ENCODE measurements at regions not wholly inside any gene's neighbourhood (a gene's known extent, or its start where the extent isn't known, plus 50 kb on each side); places are given as distances from the start of the nearest gene placed in this dataset.
A peak's percentile ranks its signal among the peaks of the same experiment; 100 is the strongest.

DNA sequence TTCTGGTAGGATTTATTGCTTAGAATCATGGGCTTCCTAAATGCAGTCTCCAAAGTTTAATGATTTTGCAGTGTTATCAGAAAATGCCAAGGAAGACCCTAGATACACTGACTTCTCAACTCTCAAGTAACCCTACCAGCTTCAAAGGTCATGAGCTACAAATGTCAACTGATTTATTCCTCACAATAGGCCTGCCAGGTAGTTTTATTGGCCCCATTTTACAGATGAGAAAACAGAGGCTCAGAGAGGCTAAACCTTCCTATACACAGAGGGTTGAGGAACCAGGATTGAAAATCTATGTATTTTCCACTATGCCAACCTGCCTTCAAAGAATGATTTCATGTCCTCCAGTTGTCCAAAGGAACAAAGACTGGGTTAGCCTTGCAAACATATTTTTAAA lies 384.4 kb upstream of the POU3F1 start:
- DNase-seq (ENCODE audit: low read depth) = no peak

- DNase-seq (ENCODE audit: low read depth) = no peak
These were observed 378.1 kb upstream of the POU3F1 start for GRCh38 chr1:38424677-38425076.

DNA sequence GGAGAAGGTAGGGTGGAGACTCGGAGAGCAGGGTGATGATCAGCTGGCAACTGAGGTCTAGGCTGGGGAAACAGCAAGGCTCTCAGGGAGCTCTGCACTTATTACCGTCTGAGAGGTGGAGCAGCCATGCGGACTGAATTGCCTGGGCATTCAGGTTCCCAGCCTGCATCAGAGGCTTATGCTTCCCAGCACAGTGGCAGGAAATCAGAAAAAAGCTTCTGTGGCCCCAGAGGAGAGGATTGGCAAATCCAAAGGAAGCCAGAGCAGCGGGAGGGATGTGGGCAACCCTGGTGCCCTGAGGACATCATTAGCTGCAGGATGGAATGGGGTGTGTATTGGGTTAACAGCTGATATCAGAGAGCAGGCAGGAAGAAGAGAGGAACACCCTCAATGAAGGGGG lies 374.1 kb upstream of the POU3F1 start:
- DNase-seq (ENCODE audit: low read depth) = no peak

- no peak for DNase-seq (ENCODE audit: low read depth)
These were observed 371.8 kb upstream of the POU3F1 start for GRCh38 chr1:38418195-38419030.

GRCh38 chr1:38403667-38404066 lies 357.1 kb upstream of the POU3F1 start:
- DNase-seq (ENCODE audit: low read depth) = peak; percentile 9

GRCh38 chr1:38402230-38402815 lies 355.7 kb upstream of the POU3F1 start:
- DNase-seq (ENCODE audit: low read depth) = no peak

GRCh38 chr1:38396606-38397005 lies 350.0 kb upstream of the POU3F1 start:
- no peak for DNase-seq (ENCODE audit: low read depth)

- no peak for DNase-seq (ENCODE audit: low read depth)
These were observed 347.7 kb upstream of the POU3F1 start for GRCh38 chr1:38394303-38394702.

DNA sequence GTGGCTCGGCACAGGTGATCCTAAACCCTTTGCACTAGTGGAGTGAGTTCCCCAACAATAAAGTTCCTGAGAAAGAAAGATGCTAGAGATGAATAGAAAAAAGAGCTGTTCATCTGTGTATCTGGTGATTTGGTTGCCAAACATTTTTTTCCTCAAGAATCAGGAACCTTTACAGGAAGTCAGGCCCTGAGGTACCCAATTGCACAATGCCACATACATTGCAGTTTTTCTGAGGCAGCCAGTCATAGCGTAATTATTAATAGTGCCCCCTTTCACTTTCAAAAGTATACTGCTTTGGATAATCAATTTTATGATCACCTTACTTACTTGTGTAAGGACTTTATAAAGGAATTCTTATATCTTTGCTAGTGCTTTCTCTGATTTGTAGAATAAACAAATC lies 346.3 kb upstream of the POU3F1 start:
- DNase-seq (ENCODE audit: low read depth) = no peak

DNA sequence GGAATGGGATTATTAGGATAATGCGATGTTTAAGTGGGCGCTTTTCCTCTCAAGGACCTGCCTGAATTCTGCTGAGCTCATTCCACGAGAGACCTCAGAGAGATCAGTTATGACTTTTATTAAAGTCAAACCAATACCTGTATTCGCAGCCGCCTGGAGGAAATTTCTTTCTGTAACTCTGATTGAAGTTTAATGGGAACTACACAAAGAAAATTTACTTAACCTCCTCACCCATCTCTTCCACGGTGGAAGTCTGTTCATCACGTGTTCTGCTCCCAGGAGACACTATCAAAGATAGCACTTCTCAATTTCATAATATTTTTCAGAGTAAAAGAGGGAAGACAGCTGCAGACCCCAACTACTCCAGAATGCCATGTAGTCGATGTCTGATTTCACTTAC lies 334.7 kb upstream of the POU3F1 start:
- no peak for DNase-seq (ENCODE audit: low read depth)

- DNase-seq (ENCODE audit: low read depth) = no peak
These were observed 330.0 kb upstream of the POU3F1 start for GRCh38 chr1:38376577-38376976.

GRCh38 chr1:38375035-38375434 lies 328.4 kb upstream of the POU3F1 start:
- DNase-seq (ENCODE audit: low read depth) = no peak

DNA sequence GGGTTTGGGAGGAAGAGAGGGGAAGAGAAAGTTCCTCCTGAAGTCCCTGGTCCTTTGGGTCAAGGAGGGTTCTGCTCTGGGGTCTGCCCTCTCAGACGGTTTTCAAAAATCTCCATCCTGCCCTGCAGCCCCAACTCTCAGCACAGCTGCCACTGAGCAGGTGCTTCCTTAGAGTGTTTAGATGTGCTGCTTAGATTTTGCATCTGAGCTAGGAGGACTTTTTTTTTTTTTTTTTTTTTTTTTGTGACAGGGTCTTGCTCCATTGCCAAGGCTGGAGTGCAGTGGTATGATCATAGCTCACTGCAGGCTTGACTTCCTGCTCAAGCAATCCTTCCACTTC lies 324.9 kb upstream of the POU3F1 start:
- DNase-seq (ENCODE audit: low read depth) = no peak

GRCh38 chr1:38370716-38371504 lies 324.3 kb upstream of the POU3F1 start:
- no peak for DNase-seq (ENCODE audit: low read depth)

GRCh38 chr1:38365242-38365641 lies 318.6 kb upstream of the POU3F1 start:
- no peak for DNase-seq (ENCODE audit: low read depth)

GRCh38 chr1:38361566-38361965 lies 315.0 kb upstream of the POU3F1 start:
- no peak for DNase-seq (ENCODE audit: low read depth)

- no peak for DNase-seq (ENCODE audit: low read depth)
These were observed 314.2 kb upstream of the POU3F1 start for GRCh38 chr1:38360807-38361206.

GRCh38 chr1:38353956-38354355 lies 307.4 kb upstream of the POU3F1 start:
- DNase-seq (ENCODE audit: low read depth) = no peak

DNA sequence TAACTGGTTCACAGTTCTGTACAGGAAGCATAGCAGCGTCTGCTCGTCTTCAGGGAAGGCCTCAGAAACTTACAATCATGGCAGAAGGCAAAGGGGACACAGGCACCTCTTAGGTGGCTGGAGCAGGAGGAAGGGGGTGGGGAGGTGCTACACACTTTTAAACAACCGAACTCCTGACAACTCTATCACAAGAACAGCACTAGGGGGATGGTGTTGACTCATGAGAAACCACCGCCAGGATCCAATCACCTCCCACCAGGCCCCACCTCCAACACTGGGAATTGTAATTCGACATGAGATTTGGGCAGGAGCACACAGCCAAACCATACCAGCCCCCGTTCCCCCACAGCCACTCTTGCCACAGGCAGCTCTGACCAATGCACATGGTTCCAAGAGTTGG lies 306.3 kb upstream of the POU3F1 start:
- DNase-seq (ENCODE audit: low read depth) = no peak

DNA sequence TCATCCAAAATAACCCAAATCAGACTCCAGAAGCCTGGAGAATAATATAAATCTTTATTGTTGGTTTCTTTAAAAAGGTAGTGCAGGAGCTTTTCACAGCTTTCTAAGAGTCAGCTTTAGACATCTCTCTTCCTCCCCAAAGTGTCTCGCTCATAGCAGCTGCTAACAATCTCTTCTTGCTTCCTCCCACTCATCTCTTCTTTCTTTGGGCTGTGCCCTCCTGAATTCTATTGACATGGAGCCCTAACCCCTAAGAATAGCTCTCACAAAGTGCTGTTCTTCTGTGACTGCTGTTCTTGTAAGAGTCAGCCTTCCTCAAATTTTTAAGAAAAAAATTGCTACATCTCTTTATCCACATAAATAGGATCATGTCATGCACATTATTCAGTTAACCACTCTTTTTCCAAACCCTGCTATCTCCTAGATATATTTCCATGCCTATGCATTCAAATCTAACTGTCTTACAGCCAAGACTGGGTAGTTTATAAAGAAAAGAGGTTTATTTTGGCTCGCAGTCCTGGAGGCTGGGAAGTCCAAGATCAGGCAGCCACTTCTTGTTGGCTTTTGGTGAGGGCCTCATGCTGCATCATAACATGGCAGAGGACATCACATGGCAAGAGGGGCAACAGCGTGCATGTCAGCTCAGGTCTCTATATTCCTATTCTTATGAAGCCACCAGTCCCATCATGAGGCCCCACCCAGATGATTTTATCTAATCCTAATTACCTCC lies 301.0 kb upstream of the POU3F1 start:
- no peak for DNase-seq (ENCODE audit: low read depth)

GRCh38 chr1:38344716-38345115 lies 298.1 kb upstream of the POU3F1 start:
- DNase-seq (ENCODE audit: low read depth) = no peak

DNA sequence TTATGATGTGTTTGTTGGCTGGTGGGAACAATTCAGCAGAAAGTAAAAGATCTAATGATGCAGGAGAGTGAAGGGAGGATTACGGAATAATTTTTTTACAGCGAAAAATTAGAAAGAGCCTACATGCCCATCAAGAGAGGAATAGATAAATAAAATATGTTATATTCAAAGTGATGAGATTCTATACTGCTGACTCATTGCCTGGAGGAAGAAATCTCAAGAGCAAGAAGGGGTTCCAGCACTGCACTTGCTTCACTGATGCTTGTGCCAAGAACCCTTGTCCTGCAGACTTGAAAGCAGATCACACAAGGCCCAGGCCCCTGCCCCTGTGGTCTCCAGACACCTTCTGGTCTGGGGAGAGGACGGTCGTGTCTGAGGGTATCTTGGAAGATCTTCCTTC lies 295.1 kb upstream of the POU3F1 start:
- no peak for DNase-seq (ENCODE audit: low read depth)

All from HT1080 (cell line).